ENCODE measurements at regions not wholly inside any gene's neighbourhood (a gene's known extent, or its start where the extent isn't known, plus 50 kb on each side); places are given as distances from the start of the nearest gene placed in this dataset.
A peak's percentile ranks its signal among the peaks of the same experiment; 100 is the strongest.
"Not testable (repeated sequence)": the region's sequence is repeated elsewhere in the genome, so short reads cannot be mapped to it uniquely, and the experiment has no call there.

DNA sequence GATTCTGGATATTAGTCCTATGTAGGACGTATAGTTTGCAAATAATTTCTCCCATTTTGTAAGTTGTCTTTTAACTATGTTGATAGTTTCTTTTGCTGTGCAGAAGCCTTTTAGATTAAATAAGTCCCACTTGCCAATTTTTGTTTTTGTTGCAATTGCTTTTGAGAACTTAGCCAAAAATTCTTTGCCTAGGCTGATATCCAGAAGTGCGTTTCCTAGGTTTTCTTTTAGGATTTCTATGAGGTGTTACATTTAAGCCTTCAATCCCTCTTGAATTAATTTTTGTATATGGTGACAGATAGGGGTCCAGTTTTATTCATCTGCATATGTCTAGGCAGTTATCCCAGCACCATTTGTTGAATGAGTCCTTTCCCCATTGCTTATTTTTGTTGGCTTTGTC lies 264.4 kb upstream of the OR4E1 start:
- no peak for DNase-seq (ENCODE audit: low read depth in 4 of 4, low spot score in 1 of 4)

DNA sequence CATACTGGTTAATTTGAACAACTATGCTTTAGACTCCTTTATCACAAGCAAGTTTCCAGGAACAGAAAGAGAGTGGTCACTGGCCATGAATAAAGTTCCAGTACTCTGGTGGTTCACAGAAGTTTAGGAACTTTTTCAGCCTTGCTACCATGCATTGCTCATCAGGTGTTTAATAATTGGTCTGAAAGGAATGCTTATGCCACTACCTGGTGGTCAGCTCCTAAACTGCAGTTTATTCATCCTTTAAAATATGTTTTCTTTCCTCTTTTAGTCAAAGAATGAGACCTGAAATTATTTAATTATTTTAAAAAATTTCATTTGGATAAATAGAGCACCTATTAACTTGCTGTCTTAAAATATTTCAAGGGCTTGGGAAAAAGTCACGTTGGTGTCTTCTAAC lies 260.1 kb upstream of the OR4E1 start:
- DNase-seq (ENCODE audit: low read depth in 4 of 4, low spot score in 1 of 4): no peak

DNA sequence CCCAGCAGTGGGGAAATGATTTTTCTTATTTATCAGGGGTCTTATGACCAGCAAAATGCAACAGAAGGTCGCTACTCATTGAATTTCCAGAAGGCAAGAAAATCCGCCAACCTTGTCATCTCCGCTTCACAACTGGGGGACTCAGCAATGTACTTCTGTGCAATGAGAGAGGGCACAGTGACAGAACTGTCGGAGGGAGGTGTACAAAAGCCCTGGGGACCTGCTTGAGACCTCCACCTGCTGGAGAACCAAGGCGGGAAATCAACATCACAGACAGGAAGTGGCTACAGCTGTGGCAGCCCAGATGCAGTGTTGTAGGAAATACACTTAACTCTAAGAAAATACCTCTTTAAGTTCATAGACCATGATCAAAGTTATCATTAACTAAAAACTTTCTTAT lies 250.9 kb upstream of the OR4E1 start:
- DNase-seq (ENCODE audit: low read depth in 4 of 4, low spot score in 1 of 4): peak in 1 of 4 experiments; percentile 29

DNA sequence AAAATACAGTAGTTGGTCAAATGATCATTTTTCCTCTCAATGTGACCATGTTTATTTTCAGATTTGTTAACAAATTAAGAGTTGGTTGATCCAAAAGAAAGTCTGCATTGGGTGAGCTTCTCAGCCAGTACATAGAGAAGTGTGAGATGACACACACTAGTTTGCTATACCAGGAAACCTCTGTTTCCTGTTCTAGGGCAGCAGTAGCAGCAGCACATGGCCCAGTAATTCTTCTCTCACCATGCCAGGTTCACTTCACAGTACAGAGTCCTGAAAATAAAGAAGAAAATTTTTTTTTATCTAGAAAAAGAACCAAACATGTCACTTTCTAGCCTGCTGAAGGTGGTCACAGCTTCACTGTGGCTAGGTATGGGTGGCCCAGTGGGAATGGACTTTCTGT lies 250.2 kb upstream of the OR4E1 start:
- no peak for DNase-seq (ENCODE audit: low read depth in 4 of 4, low spot score in 1 of 4)

DNA sequence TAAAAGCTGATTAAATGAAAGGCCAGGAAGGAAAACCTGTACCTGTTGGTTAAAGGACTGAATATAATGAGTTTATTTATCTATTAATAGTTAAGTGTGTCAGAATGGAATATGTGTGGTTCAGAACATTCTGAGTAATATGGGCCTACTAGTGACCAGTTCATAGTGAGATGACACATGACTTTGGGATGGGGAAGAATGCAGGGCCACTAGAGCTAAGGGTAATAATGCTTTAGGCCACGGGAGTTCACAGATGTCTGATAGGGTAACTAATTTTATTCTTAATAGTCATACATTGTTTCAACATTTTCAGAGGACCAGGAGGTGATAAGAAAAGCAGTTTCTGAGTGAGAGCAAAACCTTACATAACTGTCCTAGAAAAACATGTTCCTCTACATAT lies 247.8 kb upstream of the OR4E1 start:
- DNase-seq (ENCODE audit: low read depth in 4 of 4, low spot score in 1 of 4): no peak

DNA sequence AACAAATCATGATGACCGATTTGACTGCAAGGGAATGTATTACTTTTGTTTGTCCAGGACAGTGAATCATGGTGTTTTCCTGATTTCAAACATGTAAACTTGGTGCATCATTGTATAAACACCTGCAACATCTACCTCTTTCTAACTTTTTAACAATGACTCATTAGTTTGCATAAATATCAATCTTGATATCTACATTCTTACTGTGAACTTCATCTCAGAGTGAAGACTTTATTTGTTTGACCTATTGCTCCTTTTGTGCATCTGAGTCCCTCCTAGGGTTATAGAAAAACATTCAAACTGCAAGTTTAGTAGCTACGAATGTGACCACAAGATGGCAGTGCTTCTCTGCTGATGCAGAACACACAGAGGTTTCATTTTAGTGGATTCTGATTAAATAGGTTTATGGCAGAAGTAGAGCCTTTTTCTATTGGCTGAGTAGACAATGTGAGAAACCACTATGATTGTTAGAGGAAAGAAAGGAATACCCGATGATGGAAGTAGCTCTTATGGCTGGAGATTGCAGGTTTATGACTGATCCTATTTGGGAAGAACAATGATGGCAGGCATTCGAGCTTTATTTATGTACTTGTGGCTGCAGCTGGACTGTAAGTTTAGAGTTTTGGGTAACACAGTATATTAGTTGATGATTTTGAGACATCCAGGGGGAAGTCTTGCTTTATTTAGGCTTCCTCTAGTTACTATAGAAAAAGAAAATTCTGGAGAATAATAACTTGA lies 244.2 kb upstream of the OR4E1 start:
- DNase-seq (ENCODE audit: low read depth in 4 of 4, low spot score in 1 of 4): peak in 1 of 4 experiments; percentile 31

DNA sequence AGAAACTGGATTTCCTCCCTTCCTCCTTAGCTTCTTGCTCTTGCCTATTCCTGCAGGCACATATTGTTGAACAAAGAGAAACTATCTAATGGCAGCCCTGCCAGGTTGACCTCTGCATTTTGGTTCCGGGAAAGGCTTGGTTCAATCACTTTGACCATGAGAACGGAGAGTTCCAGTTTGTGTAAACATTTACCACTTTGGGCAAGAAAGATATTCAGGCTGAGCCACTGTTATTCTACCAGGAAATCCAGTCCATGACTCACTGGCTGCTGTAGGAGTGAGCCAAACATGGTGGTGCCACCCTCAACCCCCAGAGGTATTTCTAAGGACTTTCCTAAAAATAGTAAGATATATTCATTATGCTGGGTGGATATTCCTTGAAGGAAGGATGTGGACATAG lies 242.2 kb upstream of the OR4E1 start:
- no peak for DNase-seq (ENCODE audit: low read depth in 4 of 4, low spot score in 1 of 4)

DNA sequence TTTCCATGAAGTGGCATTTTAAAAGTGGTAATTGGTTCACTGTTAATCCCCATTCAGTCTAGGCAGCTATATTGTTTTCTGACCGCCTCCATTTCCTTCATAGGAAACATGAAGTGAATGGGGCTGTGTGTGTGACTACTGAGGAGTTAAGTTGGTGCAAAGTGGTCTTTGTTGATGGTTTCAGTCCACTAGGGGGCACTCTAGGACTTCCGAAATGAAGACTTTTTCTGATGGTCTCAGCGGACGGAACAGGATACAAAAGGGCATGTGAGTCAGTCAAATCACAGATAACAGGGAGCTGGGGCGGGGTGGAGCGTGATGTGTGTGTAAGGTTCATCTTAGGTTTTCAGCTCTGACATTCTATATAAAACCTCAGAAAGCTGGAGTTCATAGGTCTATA lies 240.1 kb upstream of the OR4E1 start:
- peak; percentile 48 to 69 (median 59) for DNase-seq (ENCODE audit: low read depth in 4 of 4, low spot score in 1 of 4)

DNA sequence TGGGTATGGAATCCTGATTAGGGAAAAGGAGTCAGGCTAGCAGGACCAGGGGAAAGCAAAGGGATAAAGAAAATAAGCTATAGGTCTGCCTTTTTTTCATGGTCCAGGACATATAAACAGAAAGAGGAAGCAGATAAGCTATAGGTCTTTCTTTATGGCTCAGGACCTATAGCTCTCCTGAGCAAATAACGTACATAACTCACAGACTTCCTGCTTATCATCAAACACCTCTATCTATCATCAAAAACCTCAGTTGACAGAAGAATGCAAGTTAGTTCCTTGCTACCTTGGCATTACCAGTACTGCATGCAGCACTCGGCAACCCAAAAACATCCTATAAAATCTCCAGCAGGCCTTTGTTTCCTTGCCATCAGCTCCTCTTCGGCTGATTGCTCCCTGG lies 238.7 kb upstream of the OR4E1 start:
- DNase-seq (ENCODE audit: low read depth in 4 of 4, low spot score in 1 of 4): no peak

DNA sequence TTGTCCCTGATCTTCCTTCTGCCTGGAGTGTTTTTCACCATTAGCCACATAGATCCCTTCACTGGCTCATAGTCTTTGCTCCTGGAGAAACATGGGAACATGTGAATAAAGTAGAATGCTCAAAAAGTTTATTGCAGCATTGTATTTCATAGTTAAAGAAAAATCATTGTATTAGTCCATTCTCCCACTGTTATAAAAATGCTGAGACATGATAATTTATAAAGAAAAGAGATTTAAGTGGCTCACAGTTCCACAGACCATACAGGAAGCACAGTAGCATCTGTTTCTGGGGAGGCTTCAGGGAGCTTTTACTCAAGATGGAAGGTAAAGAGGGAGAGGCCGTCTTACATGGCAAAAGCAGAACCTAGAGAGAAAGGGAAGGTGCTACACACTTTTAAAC lies 238.3 kb upstream of the OR4E1 start:
- no peak for DNase-seq (ENCODE audit: low read depth in 4 of 4, low spot score in 1 of 4)

DNA sequence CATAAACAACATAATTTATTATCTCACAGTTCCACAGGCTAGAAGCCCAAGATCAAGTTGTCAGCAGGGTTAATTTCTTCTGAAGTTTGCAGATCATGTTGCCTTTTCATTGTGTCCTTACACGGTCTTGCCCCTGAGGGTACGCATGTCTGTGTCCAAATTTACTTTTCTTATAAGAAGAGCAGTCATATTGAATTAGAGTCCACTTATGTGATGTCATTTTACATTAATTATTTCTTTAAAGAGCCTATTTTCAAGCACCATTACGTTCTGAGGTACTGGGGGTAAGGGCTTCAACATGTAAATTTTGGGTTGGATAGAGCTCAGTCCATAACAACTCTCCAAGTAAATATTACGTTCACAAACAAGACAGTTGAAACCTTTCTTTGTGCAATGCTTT lies 236.6 kb upstream of the OR4E1 start:
- DNase-seq (ENCODE audit: low read depth in 4 of 4, low spot score in 1 of 4): no peak

DNA sequence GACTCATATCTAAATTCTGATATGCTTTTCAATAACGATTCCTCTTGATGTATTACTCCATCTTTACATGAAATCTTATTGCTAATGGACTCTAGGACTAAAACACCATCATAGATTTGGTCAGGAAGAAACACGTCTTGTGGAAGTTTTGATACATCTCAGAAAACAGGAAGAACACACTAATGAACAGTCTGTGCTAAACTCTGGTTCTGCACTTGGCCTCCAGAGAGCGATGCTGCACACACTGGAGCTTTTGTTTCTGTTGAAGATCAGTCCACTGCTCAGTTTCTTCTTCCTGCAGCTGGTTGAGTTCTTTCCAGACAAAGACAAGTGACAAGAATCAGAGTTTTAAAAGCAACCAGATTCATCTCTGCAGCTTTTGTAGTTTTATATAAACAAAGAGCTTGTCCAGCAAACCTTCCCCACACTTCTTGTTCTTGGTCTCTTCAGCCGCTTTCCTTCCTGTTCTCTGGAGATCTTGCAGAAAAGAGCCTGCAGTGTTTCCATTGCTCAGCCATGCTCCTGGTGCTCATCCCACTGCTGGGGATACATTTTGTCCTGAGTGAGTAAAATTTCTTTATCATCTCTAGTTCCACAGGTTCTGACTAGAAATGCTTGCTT lies 229.1 kb upstream of the OR4E1 start:
- DNase-seq (ENCODE audit: low read depth in 4 of 4, low spot score in 1 of 4): no peak

DNA sequence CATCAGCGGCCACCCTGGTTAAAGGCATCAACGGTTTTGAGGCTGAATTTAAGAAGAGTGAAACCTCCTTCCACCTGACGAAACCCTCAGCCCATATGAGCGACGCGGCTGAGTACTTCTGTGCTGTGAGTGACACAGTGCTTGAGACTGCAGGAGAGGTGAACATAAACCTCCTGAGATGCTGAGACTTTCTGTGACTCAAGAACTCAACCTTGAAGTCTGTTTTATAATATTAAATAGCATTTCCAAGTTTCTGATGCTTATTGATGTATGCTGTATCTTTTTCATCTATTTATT lies 221.2 kb upstream of the OR4E1 start:
- not testable (repeated sequence) for DNase-seq (ENCODE audit: low read depth in 4 of 4, low spot score in 1 of 4)

DNA sequence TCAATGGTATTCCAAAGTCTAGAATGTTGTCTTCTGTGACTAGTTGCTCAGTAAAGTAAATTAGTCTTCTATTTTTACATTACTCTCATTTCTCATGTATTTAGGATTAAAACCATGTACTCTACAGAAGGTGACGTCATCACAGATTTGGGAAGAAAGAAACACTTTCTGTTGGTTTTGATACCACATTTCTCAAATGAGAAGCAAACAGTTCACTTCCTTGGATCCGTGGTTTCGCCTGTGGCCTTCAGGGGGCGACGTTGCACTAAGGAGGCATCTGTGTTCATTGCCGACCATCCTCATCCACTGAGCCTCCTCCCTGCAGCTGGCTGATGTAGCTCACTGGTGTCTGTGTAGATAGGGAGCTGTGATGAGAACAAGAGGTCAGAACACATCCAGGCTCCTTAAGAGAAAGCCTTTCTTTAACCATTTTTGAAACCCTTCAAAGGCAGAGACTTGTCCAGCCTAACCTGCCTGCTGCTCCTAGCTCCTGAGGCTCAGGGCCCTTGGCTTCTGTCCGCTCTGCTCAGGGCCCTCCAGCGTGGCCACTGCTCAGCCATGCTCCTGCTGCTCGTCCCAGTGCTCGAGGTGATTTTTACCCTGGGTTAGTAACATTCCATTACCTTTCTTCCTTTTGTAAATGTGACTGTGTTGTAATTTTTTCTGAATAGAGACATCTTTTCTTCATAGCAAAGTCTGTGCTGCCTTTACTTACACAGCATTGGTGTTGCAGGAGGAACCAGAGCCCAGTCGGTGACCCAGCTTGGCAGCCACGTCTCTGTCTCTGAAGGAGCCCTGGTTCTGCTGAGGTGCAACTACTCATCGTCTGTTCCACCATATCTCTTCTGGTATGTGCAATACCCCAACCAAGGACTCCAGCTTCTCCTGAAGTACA lies 220.6 kb upstream of the OR4E1 start:
- peak in 2 of 4 experiments; percentile 31 to 35 for DNase-seq (ENCODE audit: low read depth in 4 of 4, low spot score in 1 of 4)

DNA sequence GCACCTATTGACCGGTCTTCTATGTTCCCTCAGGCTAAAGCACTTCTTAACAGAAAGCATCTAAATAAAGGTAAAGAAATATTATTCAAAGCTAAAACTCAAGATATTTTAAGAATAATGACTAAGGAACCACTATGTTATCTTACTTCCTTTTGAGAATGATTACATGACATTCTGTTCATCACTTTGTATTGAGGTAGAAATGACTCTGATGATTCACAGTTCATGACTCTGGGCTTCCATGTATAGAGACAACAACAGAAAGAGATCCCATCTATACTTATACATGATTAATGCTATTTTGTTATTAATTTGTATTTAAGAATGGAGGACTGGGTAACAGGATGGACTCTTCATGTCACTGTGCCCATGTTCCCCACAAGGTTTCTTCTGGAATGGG lies 218.3 kb upstream of the OR4E1 start:
- DNase-seq (ENCODE audit: low read depth in 4 of 4, low spot score in 1 of 4): no peak

DNA sequence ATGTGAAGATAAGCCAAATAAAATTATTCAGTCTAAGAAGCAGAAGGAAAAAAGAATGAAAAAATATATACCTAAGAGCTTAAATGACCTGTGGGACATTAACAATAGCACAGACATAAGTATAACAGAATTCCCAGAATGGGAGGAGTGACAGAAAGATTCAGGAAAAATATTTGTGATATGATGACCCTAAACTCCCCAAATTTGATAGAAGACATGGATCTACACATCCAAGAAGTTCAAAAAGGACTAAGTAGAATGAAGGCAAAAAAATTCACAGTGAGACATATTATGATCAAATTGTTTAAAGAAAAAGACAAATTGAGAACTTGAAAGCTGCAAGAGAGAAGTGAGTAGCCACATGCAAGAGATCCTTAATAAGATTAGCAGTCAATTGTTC lies 211.4 kb upstream of the OR4E1 start:
- no peak for DNase-seq (ENCODE audit: low read depth in 4 of 4, low spot score in 1 of 4)

DNA sequence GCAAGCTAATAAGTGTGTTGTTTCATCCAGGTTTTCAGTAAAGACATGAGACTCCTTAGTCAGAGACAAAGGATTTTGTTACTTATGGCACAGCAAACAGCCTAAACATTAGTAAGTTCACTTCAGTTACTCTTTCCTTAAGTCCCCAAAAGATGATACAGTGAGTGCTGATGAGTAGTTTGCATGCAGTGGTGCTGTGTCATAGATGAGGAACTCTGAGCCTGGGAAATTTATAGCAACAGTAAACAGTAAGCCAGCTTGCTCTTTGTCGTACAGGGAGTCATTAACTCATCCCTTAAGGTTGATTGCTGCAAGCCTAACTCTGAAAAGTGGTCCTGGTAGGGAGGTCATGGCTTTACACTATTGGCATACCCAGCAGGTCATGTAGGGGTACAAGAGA lies 208.6 kb upstream of the OR4E1 start:
- DNase-seq (ENCODE audit: low read depth in 4 of 4, low spot score in 1 of 4): no peak

DNA sequence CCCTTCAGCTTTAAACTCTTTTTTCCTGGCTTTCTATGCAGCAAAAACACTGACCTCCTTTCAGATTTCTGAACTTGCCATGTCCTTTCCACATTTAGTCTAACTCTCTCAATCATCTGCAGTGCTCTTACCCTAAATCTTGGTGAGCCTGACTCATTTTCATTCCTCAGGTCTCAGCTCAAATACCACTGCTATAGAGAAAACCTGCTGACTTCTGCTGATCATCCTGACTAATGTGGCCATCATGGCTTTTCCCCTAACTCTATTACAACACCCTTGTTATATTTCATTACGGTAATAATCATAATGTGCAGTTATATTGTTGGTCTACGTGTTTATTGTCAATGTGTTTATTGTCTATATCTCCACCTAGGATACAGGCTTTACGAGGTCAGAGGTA lies 207.3 kb upstream of the OR4E1 start:
- no peak for DNase-seq (ENCODE audit: low read depth in 4 of 4, low spot score in 1 of 4)

DNA sequence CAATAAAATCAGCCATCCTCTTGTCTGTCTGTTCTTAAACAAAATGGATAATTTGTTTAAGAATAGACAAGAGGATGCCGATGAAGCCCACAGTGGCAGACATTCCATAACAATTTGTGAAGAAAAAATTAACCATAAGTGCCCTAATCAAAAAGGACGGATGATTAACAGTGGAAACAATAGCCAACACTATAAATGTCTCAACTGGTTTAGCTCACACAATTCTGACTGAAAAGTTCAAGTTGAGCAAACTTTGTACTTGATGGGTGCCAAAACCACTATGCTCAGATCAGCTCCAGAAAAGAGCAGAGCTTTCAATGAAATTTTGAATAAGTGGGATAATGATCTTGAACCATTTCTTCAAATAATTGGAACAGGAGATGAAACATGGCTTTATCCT lies 202.2 kb upstream of the OR4E1 start:
- DNase-seq (ENCODE audit: low read depth in 4 of 4, low spot score in 1 of 4): no peak

DNA sequence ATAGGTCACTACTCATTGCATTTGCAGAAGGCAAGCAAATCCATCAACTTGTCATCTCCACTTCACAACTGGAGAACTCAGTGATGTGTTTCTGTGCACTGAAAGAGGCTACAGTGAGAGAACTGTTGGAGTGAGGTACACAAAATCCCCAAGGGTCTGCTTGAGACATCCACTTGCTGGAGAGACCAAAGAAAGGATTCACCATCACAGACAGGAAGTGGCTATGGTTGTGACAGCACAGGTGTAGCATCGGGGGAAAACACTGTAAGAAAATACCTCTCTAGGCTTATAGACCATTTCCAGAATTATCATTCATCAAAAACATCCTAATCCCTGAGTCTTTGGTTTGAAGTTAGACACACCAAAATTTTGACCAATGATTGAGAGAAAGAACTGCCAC lies 201.3 kb upstream of the OR4E1 start:
- DNase-seq (ENCODE audit: low read depth in 4 of 4, low spot score in 1 of 4): no peak

DNA sequence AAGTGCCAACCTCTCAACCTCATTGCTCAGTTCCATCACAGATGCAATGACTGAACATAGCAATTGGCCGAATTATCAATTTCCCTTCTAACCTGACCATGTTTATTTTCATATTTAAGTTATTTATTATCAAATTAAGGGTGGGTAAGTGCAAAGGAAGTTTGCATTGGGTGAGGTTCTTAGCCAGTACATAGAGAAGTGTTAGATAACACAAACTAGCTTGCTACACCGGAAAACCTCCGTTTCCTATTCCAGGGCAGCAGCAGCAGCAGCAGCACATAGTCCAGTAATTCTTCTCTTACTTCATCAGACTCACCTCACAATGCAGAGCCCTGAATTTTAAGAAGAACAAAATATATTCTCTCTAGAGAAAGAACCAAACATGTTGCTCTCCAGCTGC lies 200.5 kb upstream of the OR4E1 start:
- no peak for DNase-seq (ENCODE audit: low read depth in 4 of 4, low spot score in 1 of 4)

DNA sequence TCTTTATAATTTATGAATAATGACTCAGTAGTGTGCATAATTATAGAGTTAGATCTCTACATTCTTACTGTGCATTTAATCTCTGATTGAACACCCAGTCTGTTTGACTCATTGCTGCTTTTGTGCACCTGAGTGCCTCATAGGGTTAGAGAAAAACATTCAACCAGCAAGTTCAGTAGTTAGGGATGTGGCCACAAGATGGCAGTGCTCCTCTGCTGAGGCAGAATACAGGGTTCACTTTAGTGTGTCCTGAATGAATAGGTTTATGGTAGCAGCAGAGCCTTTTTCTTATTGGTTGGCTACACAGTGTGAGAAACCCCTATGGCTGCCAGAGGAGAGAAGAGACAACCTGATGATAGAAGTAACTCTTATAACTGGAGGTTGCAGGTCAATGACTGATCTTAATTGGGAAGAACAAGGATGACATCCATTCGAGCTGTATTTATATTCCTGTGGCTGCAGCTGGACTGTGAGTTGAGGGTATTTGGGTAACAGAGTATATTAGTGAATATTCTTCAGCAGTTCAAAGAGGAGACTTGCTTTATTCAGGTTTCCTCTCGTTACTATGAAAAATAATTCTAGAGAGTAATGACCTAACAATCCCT lies 194.9 kb upstream of the OR4E1 start:
- DNase-seq (ENCODE audit: low read depth in 4 of 4, low spot score in 1 of 4): peak; percentile 49 to 72 (median 60)
